DMS79 treated with DMSO at 0.1 percent for 48 hours (cell line): ENCODE measurements at regions not wholly inside any gene's neighbourhood (a gene's known extent, or its start where the extent isn't known, plus 50 kb on each side); places are given as distances from the start of the nearest gene placed in this dataset.
"Not testable (repeated sequence)": the region's sequence is repeated elsewhere in the genome, so short reads cannot be mapped to it uniquely, and the experiment has no call there.

Source experiments
- DNase-seq: peaks from one replicate; lab custom pipeline; 2025; lab: John Stamatoyannopoulos, UW

DNA sequence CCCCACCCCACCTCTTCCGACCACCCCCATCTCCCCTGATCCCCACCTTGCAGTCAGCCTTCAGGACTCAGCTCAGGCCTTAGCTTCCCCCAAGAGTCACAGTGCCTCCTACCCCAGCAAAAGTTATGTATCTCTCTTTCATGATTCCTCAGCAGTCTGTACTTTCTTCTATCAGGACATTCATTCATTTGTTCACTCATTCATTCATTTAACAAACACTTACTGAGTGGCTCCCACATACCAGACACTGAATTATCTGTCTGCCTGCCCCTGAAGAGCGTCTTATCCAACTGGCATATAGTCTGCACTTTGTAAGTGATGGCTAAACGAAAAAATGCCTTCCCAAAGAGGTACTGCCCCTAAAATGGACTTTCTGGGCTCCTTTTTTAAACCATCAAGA is 114.4 kb upstream of the SLC35F3 start:
- DNase-seq: no peak

- peak; percentile 68 for DNase-seq
Observed at GRCh38 chr1:233790662-233791371, 113.7 kb upstream of the SLC35F3 start.

DNA sequence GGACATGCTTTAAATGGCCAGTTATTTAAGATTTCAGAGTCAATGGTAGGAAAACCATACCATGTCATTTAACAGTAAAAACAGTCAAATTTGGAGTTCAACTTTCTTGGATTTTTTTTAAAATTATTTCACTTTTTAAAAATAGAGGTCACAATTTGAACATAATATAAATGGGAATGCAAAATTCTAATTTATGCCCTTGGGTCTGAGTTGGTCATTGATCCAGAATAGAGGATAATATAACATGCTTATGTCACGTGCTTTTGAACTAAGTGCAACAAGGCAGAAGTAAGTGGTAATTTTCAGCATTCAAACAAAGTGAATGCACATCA is 113.1 kb upstream of the SLC35F3 start:
- no peak for DNase-seq

- no peak for DNase-seq
Observed at GRCh38 chr1:233791721-233792120, 112.8 kb upstream of the SLC35F3 start.

DNA sequence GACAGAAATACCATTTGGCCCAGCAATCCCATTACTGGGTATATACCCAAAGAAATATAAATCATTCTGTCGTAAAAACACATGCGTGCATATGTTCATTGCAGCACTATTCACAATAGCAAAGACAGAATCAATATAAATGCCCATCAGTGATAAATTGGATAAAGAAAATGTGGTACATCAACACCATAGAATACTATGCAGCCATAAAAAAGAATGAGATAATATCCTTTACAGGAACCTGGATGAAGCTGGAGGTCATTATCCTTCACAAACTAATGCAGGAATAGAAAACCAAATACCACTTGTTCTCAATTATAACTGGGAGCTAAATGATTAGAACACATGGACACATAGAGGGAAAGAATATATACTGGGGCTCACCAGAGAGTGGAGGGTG is 109.6 kb upstream of the SLC35F3 start:
- DNase-seq: no peak

DNA sequence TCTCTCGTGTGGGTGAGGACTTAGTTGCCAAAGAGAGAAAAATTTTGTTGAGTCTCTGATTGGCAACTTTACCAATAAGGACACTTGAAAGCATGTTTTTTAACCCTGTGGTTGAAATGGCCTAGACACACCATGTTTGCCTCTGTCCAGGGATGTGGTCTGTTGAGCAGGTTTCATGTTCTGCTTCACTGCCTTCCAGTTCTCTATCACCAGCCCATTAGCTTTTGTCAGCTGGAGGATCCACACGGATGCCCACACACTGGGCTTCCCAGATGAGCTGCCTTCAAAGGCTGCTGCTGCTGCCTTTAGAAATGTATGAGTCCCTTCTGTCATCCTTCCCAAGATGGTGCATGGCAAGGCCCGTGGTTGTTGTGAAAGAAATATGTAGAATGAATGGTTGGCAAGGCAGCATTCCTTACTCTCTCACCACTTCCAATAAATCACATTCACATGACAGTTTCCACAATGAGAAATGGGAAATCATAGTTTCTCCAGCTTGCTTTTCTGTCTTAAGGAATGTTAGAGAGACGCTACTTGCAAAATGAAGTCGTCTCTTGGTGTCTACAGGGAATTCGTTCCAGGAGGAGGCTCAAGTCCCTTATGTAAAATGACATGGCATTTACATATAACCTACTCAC is 108.2 kb upstream of the SLC35F3 start:
- DNase-seq: no peak

DNA sequence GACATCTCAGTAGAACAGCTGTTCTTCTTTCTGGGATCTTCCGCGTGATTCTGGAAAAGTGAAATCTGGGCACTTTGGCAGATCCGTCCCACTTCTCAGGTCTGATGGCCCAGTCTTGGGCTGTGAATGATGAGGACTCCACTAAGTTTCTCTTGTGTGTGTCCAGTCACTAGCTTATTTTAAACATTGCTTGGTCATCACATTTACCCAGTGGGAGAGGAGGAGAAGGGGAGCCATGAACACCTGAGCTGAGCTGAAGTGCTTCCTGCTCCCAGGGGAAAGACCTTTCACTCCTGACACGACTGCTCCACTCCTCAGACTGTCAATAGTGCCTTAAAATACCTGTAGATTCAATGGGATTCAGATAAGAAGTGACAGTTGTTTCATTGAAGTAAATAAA is 101.9 kb upstream of the SLC35F3 start:
- no peak for DNase-seq

DNA sequence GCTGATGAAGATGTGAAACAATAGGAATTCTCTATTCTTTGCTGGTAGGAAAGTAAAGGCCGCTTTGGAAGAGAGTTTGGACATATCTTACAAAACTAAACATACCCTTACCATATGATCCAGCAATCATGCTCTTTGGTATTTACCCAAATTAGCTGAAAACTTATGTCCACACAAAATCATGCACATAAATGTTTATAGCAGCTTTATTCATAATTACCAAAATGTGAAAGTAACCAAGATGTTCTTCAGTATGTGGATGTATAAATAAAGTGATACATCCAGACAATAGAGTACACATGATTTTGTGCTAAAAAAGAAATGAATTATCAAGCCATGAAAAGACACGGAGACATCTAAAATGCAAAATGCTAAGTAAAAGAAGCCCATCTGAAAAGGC is 98.7 kb upstream of the SLC35F3 start:
- no peak for DNase-seq

DNA sequence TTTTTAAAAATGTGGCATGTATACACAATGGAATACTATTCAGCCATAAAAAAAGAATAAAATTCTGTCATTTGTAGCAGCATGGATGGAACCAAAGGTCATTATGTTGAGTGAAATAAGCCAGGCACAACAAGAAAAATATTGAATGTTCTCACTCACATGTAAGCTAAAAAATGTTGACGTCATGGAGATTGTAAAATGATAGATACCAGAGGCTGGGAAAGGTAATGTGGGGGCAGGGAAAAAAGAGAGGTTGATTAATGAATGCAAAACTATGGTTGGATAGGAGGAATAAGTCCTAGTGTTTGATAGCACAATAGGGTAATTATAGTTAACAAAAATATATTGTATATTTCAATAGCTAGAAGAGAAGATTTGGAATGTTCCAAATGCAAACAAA is 89.1 kb upstream of the SLC35F3 start:
- no peak for DNase-seq

- DNase-seq: no peak
Observed at GRCh38 chr1:233815865-233816264, 88.6 kb upstream of the SLC35F3 start.

DNA sequence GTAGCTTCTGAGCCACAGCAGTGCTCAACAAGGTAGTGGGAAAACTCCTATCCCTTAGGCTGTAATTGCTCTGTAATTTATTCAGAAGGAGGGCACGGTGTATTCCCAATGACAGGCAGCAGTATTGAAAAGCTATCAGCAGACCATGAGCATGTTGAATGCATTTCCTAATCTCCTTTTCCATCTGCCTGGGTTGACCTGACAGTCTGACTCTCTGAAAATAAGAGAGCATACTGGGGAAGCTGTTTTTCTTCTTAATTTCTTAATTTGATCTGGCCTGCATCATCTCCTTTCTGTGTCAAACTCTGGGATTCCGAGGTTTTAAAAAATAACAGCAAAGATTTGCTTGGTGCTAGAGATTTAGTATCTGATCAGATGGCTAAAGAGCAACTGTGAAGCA is 88.1 kb upstream of the SLC35F3 start:
- no peak for DNase-seq

DNA sequence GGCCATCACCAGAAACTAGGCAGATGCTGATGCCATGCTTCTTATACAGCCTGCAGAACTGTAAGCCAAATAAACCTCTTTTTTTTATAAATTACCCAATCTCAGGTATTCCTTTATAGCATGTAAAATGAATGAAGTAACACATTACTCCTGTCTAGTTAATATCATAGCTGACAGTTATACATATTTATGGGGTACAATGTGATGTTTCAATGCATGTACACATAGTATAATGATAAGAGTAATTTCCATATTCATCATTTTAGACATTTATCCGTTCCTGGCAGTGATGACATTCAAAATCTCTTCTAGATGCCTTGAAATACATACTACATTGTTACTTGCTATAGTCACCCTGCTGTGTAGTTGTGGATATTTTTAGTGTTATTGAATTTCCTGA is 85.4 kb upstream of the SLC35F3 start:
- DNase-seq: no peak

DNA sequence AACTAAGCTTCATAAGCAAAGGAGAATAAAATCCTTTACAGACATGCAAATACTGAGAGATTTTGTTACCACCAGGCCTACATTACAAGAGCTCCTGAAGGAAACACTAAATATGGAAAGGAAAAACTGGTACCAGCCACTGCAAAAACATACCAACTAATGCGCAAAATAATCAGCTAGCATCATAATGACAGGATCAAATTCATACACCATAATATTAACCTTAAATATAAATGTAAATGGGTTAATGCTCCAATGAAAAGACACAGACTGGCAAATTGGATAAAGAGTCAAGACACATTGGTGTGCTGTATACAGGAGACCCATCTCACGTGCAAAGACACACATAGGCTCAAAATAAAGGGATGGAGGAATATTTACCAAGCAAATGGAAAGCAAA is 80.3 kb upstream of the SLC35F3 start:
- DNase-seq: not testable (repeated sequence)

GRCh38 chr1:233827937-233828336 is 76.5 kb upstream of the SLC35F3 start:
- DNase-seq: not testable (repeated sequence)

GRCh38 chr1:233828480-233828879 is 76.0 kb upstream of the SLC35F3 start:
- no peak for DNase-seq

DNA sequence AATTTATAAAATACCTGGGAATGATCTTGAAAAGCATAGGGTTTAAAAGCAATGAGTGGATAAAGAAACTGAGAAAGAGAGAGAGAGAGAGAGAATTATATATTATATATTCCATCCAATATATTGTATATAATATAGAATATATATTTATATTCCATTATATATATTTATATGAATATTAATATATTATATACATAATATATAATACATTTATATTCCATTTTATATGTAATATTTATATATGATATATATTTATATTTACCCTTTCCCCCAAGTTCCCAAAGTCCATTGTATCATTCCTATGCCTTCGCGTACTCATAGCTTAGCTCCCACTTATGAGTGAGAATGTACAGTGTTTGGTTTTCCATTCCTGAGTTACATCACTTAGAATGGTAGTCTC is 69.9 kb upstream of the SLC35F3 start:
- no peak for DNase-seq

- DNase-seq: not testable (repeated sequence)
Observed at GRCh38 chr1:233838207-233838606, 66.3 kb upstream of the SLC35F3 start.

DNA sequence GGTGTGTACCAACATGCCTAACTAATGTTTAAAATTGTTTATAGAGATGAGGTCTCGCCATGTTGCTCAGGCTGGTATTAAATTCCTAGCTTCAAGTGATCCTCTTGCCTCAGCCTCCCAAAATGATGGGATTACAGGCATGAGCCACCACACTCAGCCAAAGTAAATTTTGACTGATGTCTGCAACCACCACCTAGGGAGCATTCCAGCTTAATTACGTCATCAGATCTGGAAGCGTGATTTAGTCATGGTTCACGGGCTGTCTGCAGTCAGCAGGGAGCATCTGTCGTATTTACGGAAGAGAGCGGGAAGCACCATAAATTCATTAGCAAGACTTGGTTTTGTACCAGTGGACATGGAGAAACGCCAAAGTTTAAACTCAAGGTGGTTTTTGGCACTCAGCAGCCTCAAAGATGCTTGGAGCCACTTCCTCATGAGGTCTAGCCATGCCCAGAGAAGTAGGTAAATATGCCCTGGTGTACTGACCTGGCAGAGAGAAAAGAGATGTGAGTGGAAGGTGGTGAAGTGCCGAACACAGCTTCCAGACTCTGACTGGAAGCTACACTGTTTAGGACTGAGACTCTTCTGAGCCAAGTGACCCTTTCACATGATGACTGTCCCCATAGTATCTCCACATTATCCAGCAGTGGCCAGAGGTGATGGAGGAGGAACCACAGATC is 60.8 kb upstream of the SLC35F3 start:
- peak; percentile 3 for DNase-seq

DNA sequence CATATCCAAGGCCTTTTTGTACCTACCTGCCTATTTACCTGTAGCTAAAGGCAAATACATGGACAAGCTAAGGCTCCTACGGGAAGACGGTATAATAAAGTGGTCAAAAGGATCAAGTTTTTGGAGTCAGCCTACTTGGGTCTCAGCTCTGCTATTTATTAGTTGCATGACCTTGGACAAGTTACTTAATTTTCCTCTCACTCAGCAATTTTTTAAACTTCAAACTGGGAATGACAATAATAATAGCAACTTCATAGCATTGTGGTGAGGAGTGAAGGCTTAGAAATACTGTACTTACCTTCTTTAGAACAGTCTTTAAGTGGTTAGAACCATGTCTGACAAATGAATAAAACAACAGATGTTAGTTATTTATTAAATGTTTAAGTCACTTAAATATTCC is 60.2 kb upstream of the SLC35F3 start:
- no peak for DNase-seq

GRCh38 chr1:233844692-233845091 is 59.8 kb upstream of the SLC35F3 start:
- no peak for DNase-seq
